RWPE2 (cell line): ENCODE measurements at regions not wholly inside any gene's neighbourhood (a gene's known extent, or its start where the extent isn't known, plus 50 kb on each side); places are given as distances from the start of the nearest gene placed in this dataset.
"Not testable (repeated sequence)": the region's sequence is repeated elsewhere in the genome, so short reads cannot be mapped to it uniquely, and the experiment has no call there.

Experiments
- ATAC-seq: fragments of 200-7000 bp; cut with Tn5 transposase; 3 replicates; pipeline ENCODE4 v1.9.1; 2021; ENCODE audit warnings: low read depth
- DNase-seq: peaks from one replicate; pipeline ENCODE4 v3.0.0-alpha.2; 2020; ENCODE audit warnings: low spot score
- H3K27ac ChIP-seq: fragments of 450-650 bp; 2 replicates; pipeline ENCODE4 v1.5.1; 2017; ENCODE audit warnings: mild to moderate bottlenecking; ENCODE audit not compliant: poor library complexity, severe bottlenecking
- H3K27me3 ChIP-seq: fragments of 250-450 bp; sonication (Bioruptor Pico); 2 replicates; pipeline ENCODE4 v1.5.1; 2021; ENCODE audit warnings: mild to moderate bottlenecking, moderate library complexity; ENCODE audit not compliant: insufficient read depth, poor library complexity, severe bottlenecking
- H3K36me3 ChIP-seq: fragments of 250-450 bp; sonication (Bioruptor Pico); 2 replicates; pipeline ENCODE4 v1.5.1; 2020; ENCODE audit warnings: low read depth, mild to moderate bottlenecking, moderate library complexity
- H3K4me1 ChIP-seq: fragments of 250-450 bp; sonication (Bioruptor Pico); 2 replicates; pipeline ENCODE4 v1.5.1; 2021; ENCODE audit warnings: mild to moderate bottlenecking, moderate library complexity; ENCODE audit not compliant: insufficient read depth, poor library complexity, severe bottlenecking
- H3K4me3 ChIP-seq: fragments of 250-450 bp; sonication (Bioruptor Pico); 2 replicates; pipeline ENCODE4 v1.5.1; 2021; ENCODE audit warnings: mild to moderate bottlenecking, moderate library complexity; ENCODE audit not compliant: severe bottlenecking
- H3K9me3 ChIP-seq: fragments of 250-450 bp; sonication (Bioruptor Pico); 2 replicates; pipeline ENCODE4 v1.5.1; 2021; ENCODE audit warnings: mild to moderate bottlenecking, moderate library complexity; ENCODE audit not compliant: severe bottlenecking
- TF ChIP-seq, protein P1 (sequence below): fragments of 450-650 bp; IDR thresholded peaks from one replicate; pipeline ENCODE4 v1.5.1; 2017; ENCODE audit warnings: mild to moderate bottlenecking, moderate library complexity; ENCODE audit not compliant: poor library complexity, severe bottlenecking

GRCh38 chr5:173395257-173395932 lies 67.2 kb upstream of the STC2 start:
- H3K27ac ChIP-seq: no peak overlapping the region
- TF ChIP-seq, protein P1, sequence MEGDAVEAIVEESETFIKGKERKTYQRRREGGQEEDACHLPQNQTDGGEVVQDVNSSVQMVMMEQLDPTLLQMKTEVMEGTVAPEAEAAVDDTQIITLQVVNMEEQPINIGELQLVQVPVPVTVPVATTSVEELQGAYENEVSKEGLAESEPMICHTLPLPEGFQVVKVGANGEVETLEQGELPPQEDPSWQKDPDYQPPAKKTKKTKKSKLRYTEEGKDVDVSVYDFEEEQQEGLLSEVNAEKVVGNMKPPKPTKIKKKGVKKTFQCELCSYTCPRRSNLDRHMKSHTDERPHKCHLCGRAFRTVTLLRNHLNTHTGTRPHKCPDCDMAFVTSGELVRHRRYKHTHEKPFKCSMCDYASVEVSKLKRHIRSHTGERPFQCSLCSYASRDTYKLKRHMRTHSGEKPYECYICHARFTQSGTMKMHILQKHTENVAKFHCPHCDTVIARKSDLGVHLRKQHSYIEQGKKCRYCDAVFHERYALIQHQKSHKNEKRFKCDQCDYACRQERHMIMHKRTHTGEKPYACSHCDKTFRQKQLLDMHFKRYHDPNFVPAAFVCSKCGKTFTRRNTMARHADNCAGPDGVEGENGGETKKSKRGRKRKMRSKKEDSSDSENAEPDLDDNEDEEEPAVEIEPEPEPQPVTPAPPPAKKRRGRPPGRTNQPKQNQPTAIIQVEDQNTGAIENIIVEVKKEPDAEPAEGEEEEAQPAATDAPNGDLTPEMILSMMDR: peak; percentile 31
- ATAC-seq (peak; percentile 71; the same call in 2 of the 3 replicates), DNase-seq (no peak)
- H3K4me3 ChIP-seq: no peak overlapping the region
- no peaks in the 10 kb centered on the region for H3K4me1 ChIP-seq
- no peaks in the 10 kb centered on the region for H3K9me3 ChIP-seq
- H3K27me3 ChIP-seq: no peaks in the 10 kb centered on the region
- no peaks in the 10 kb centered on the region for H3K36me3 ChIP-seq

- no peak for ATAC-seq
- no peak overlapping the region for H3K27ac ChIP-seq
- TF ChIP-seq, protein P1: no peak
- no peak for DNase-seq
- H3K9me3 ChIP-seq: no peaks in the 10 kb centered on the region
- H3K4me1 ChIP-seq: no peaks in the 10 kb centered on the region
- H3K36me3 ChIP-seq: no peaks in the 10 kb centered on the region
- no peak overlapping the region for H3K4me3 ChIP-seq
- H3K27me3 ChIP-seq: no peaks in the 10 kb centered on the region
These were observed 66.5 kb upstream of the STC2 start for GRCh38 chr5:173394701-173395100.

GRCh38 chr5:173392172-173392571 lies 64.0 kb upstream of the STC2 start:
- ATAC-seq: no peak
- no peaks in the 10 kb centered on the region for H3K36me3 ChIP-seq
- no peak for DNase-seq
- no peaks in the 10 kb centered on the region for H3K27me3 ChIP-seq
- H3K9me3 ChIP-seq: no peaks in the 10 kb centered on the region
- TF ChIP-seq, protein P1: no peak
- H3K27ac ChIP-seq: no peak overlapping the region
- no peak overlapping the region for H3K4me3 ChIP-seq
- no peaks in the 10 kb centered on the region for H3K4me1 ChIP-seq

- Histone ChIP-seq H3K27ac (no peak overlapping the region), H3K36me3 (no peaks in the 10 kb centered on the region), H3K4me1 (no peaks in the 10 kb centered on the region), H3K4me3 (no peak overlapping the region), H3K27me3 (no peaks in the 10 kb centered on the region), H3K9me3 (no peaks in the 10 kb centered on the region)
- ATAC-seq: no peak
- TF ChIP-seq, protein P1: no peak
- DNase-seq: no peak
These were observed 62.8 kb upstream of the STC2 start for GRCh38 chr5:173391031-173391430.

DNA sequence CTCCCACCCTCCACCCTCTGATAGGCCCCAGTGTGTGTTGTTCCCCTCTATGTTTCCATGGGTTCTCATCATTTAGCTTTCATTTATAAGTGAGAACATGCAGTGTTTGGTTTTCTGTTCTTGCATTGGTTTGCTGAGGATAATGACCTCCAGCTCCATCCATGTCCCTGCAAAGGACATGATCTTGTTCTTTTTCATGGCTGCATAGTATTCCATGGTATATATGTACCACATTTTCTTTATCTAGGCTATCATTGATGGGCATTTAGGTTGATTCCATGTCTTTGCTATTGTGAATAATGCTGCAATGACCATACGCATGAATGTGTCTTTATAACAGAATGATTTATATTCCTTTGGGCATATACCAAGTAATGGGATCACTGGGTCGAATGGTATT lies 59.1 kb upstream of the STC2 start:
- not testable (repeated sequence) for H3K4me1 ChIP-seq, H3K27ac ChIP-seq, H3K27me3 ChIP-seq, DNase-seq, H3K4me3 ChIP-seq, ATAC-seq, H3K9me3 ChIP-seq, H3K36me3 ChIP-seq
